Stimulated activated CD4-positive, alpha-beta T cell treated with anti-CD3 and anti-CD28 coated beads, TNF-alpha, amount 100 ng/mL, for 48 hours (primary cell): ENCODE measurements at regions not wholly inside any gene's neighbourhood (a gene's known extent, or its start where the extent isn't known, plus 50 kb on each side); places are given as distances from the start of the nearest gene placed in this dataset.

Source experiments
- DNase-seq, 3 donors: peaks; one replicate each; pipeline ENCODE4 v3.0.0-alpha.2; 2020; ENCODE audit warnings: low read depth in 3 of 3

GRCh38 chr12:94062194-94062593 lies 86.2 kb upstream of the PLXNC1 start:
- DNase-seq, result no peak

GRCh38 chr12:94062796-94063635 lies 85.4 kb upstream of the PLXNC1 start:
- no peak for DNase-seq

- DNase-seq, result no peak
Observed at GRCh38 chr12:94070520-94070919, 77.9 kb upstream of the PLXNC1 start.

GRCh38 chr12:94071258-94071657 lies 77.1 kb upstream of the PLXNC1 start:
- no peak for DNase-seq

GRCh38 chr12:94073441-94074051 lies 74.8 kb upstream of the PLXNC1 start:
- DNase-seq, result no peak

- no peak for DNase-seq
Observed at GRCh38 chr12:94074216-94074979, 74.0 kb upstream of the PLXNC1 start.

- no peak for DNase-seq
Observed at GRCh38 chr12:94074980-94075629, 73.3 kb upstream of the PLXNC1 start.

GRCh38 chr12:94077209-94077608 lies 71.2 kb upstream of the PLXNC1 start:
- DNase-seq, result no peak

- no peak for DNase-seq
Observed at GRCh38 chr12:94078138-94078723, 70.1 kb upstream of the PLXNC1 start.

- DNase-seq, result no peak
Observed at GRCh38 chr12:94078736-94079509, 69.5 kb upstream of the PLXNC1 start.

GRCh38 chr12:94079566-94080340 lies 68.6 kb upstream of the PLXNC1 start:
- no peak for DNase-seq

- DNase-seq, result no peak
Observed at GRCh38 chr12:94080341-94081009, 67.9 kb upstream of the PLXNC1 start.

- DNase-seq, result no peak
Observed at GRCh38 chr12:94082690-94083089, 65.7 kb upstream of the PLXNC1 start.

GRCh38 chr12:94089891-94090290 lies 58.5 kb upstream of the PLXNC1 start:
- DNase-seq, result no peak

- no peak for DNase-seq
Observed at GRCh38 chr12:94091624-94092023, 56.8 kb upstream of the PLXNC1 start.

- DNase-seq, result no peak
Observed at GRCh38 chr12:94092516-94093241, 55.7 kb upstream of the PLXNC1 start.

GRCh38 chr12:94094700-94095099 lies 53.7 kb upstream of the PLXNC1 start:
- no peak for DNase-seq

GRCh38 chr12:94095618-94096017 lies 52.8 kb upstream of the PLXNC1 start:
- no peak for DNase-seq

GRCh38 chr12:94098466-94098865 lies 49.9 kb upstream of the PLXNC1 start:
- DNase-seq, result no peak
